HCT116 (cell line): ENCODE measurements at regions not wholly inside any gene's neighbourhood (a gene's known extent, or its start where the extent isn't known, plus 50 kb on each side); places are given as distances from the start of the nearest gene placed in this dataset.

Source experiments
- ATAC-seq: fragments of 200-7000 bp; cut with Tn5 transposase; 2 replicates; pipeline ENCODE4 v1.9.1; 2020; ENCODE audit warnings: mild to moderate bottlenecking, moderate library complexity
- BruUV-seq: library from RNA; stranded (reverse); fragments of 400-500 nt; replicated peaks from 2 replicates; lab custom pipeline; 2021; lab: Mats Ljungman, UMichigan
- CTCF ChIA-PET: fragments of 300-600 bp; sonication (Branson Sonifier 250); formaldehyde crosslinking; loops from one replicate; lab custom pipeline; 2021; ENCODE audit warnings: antibody characterized with exemption; lab: Charles Lee
- POLR2A ChIA-PET: fragments of 300-600, 350-600 bp; sonication (Branson Sonifier 250); formaldehyde crosslinking; loops from one replicate; lab custom pipeline; 2021; ENCODE audit warnings: antibody characterized with exemption; lab: Charles Lee
- RAD21 ChIA-PET, 2 experiments: fragments of 300-600 bp; sonication (Branson Sonifier 250); formaldehyde crosslinking; loops; one replicate each; lab custom pipeline; 2023; ENCODE audit warnings: low total read pairs in 2 of 2; ENCODE audit not compliant: uncharacterized antibody in 2 of 2, unreplicated experiment in 2 of 2, low non-redundant PET in 1 of 2; lab: Charles Lee
- DNase-seq: peaks from one replicate; pipeline ENCODE4 v3.0.0-alpha.2; 2010; ENCODE audit warnings: low read depth, low spot score
- H2AFZ ChIP-seq: fragments of 200-600 bp; shearing (Covaris generic), sonication (generic); 2 replicates; pipeline ENCODE4 v1.6.1; 2017; ENCODE audit warnings: low read depth, mixed run types, mixed read lengths, antibody characterized with exemption, low read length; ENCODE audit not compliant: poor library complexity, severe bottlenecking
- H3K27ac ChIP-seq: 2 replicates; pipeline ENCODE4 v1.5.1; 2012; ENCODE audit warnings: low read depth, low read length
- H3K27me3 ChIP-seq: fragments of 200-600 bp; sonication (generic); 2 replicates; pipeline ENCODE4 v1.6.1; 2016; ENCODE audit warnings: mixed run types, low read length, mixed read lengths; ENCODE audit not compliant: insufficient read depth
- H3K36me3 ChIP-seq, 2 experiments: fragments of 200-500 bp in 1 of 2; fragments of 200-600 bp in 1 of 2; sonication (Bioruptor generic) in 1 of 2; sonication (generic) in 1 of 2; 2 replicates each; pipeline versions ENCODE4 v1.5.1 to v1.6.1; 2014 to 2016; ENCODE audit warnings: low read length in 2 of 2, inconsistent platforms in 1 of 2, mixed read lengths in 1 of 2, mixed run types in 1 of 2; ENCODE audit not compliant: insufficient read depth in 2 of 2, control insufficient read depth in 1 of 2
- H3K4me1 ChIP-seq, 2 experiments: fragments of 200-600 bp in 1 of 2; sonication (generic) in 1 of 2; 2 replicates each; pipeline versions ENCODE4 v1.5.1 to v1.6.1; 2012 to 2017; ENCODE audit warnings: low read length in 2 of 2, inconsistent platforms in 1 of 2, mild to moderate bottlenecking in 1 of 2, mixed read lengths in 1 of 2, mixed run types in 1 of 2, moderate library complexity in 1 of 2; ENCODE audit not compliant: insufficient read depth in 2 of 2, control insufficient read depth in 1 of 2
- H3K4me2 ChIP-seq: fragments of 200-600 bp; sonication (generic); 2 replicates; pipeline ENCODE4 v1.6.1; 2017; ENCODE audit warnings: mixed run types, low read length, mixed read lengths
- H3K4me3 ChIP-seq, 2 experiments: fragments of 200-600 bp in 1 of 2; sonication (generic) in 1 of 2; replicated peaks in 1 of 2; 2 replicates each; pipeline ENCODE4 v1.5.1; 2011 to 2016; ENCODE audit warnings: low read length in 2 of 2, control low read depth in 1 of 2, low read depth in 1 of 2, mild to moderate bottlenecking in 1 of 2, mixed read lengths in 1 of 2, mixed run types in 1 of 2
- H3K79me2 ChIP-seq: fragments of 200-600 bp; sonication (generic); 2 replicates; pipeline ENCODE4 v1.6.1; 2017; ENCODE audit warnings: mild to moderate bottlenecking, mixed run types, low read length, moderate library complexity, mixed read lengths; ENCODE audit not compliant: insufficient read depth
- H3K9ac ChIP-seq: fragments of 200-600 bp; sonication (generic); 2 replicates; pipeline ENCODE4 v1.6.1; 2016; ENCODE audit warnings: low read length, mixed read lengths
- H3K9me2 ChIP-seq: fragments of 200-600 bp; sonication (generic), shearing (Covaris generic); 2 replicates; pipeline ENCODE4 v1.6.1; 2017; ENCODE audit warnings: mixed run types, mild to moderate bottlenecking, moderate library complexity; ENCODE audit not compliant: insufficient read depth
- H3K9me3 ChIP-seq, 2 experiments: fragments of 200-500 bp in 1 of 2; fragments of 200-600 bp in 1 of 2; sonication (Bioruptor generic) in 1 of 2; sonication (generic) in 1 of 2; 2 replicates each; pipeline ENCODE4 v1.6.1; 2014 to 2017; ENCODE audit warnings: low read length in 2 of 2, mixed read lengths in 2 of 2, inconsistent platforms in 1 of 2, low read depth in 1 of 2, mild to moderate bottlenecking in 1 of 2, mixed run types in 1 of 2, moderate library complexity in 1 of 2; ENCODE audit not compliant: control insufficient read depth in 1 of 2, insufficient read depth in 1 of 2
- H4K20me1 ChIP-seq: fragments of 200-600 bp; sonication (generic), shearing (Covaris generic); 2 replicates; pipeline ENCODE4 v1.6.1; 2017; ENCODE audit warnings: mixed run types, mild to moderate bottlenecking, moderate library complexity; ENCODE audit not compliant: insufficient read depth
- CEBPB ChIP-seq: IDR thresholded peaks from 2 replicates; pipeline ENCODE4 v1.6.1; 2012; ENCODE audit warnings: low read depth
- ELF1 ChIP-seq: IDR thresholded peaks from 2 replicates; pipeline ENCODE4 v1.6.1; 2012; ENCODE audit warnings: low read depth, borderline replicate concordance
- intact Hi-C: fragments of 100-400 bp; cut with micrococcal nuclease; formaldehyde crosslinking; loops from 2 replicates; pipeline ENCODE4 v1.10.0; 2022
- TF ChIP-seq, protein P1 (sequence below): IDR thresholded peaks from 2 replicates; pipeline ENCODE4 v1.6.1; 2012; ENCODE audit warnings: low read depth
- TF ChIP-seq, protein P2 (sequence below): IDR thresholded peaks from 2 replicates; pipeline ENCODE4 v1.6.1; 2011; ENCODE audit warnings: mild to moderate bottlenecking, low read length, moderate library complexity; ENCODE audit not compliant: insufficient replicate concordance; ENCODE audit errors: extremely low read depth

DNA sequence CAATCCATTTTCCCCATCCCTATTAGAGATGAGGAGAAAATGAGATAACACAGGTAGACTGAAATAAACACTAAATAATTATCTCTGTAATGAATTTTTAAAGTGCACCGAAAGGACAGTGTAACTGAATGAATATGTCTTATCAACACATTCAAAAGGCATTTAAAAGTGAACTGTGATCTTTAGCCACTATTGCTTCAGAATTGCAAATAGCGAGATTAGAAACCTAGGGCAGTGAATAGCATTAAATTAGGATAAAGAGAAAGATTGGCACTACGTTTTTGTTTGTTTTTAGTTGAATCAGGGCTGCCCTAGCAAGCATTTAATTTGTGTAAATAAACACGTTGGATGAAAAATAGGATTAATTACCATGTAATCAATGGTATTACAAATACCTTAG is 537.5 kb downstream of the ELAVL2 start:
- no peak overlapping the region for H3K4me2 ChIP-seq
- H3K36me3 ChIP-seq, result no peaks in the 10 kb centered on the region; a peak in 2 of 4 replicates
- H3K4me3 ChIP-seq, result no peak overlapping the region
- no peak overlapping the region for H3K27ac ChIP-seq
- TF ChIP-seq ELF1 (no peak), CEBPB (no peak)
- TF ChIP-seq, protein P1, sequence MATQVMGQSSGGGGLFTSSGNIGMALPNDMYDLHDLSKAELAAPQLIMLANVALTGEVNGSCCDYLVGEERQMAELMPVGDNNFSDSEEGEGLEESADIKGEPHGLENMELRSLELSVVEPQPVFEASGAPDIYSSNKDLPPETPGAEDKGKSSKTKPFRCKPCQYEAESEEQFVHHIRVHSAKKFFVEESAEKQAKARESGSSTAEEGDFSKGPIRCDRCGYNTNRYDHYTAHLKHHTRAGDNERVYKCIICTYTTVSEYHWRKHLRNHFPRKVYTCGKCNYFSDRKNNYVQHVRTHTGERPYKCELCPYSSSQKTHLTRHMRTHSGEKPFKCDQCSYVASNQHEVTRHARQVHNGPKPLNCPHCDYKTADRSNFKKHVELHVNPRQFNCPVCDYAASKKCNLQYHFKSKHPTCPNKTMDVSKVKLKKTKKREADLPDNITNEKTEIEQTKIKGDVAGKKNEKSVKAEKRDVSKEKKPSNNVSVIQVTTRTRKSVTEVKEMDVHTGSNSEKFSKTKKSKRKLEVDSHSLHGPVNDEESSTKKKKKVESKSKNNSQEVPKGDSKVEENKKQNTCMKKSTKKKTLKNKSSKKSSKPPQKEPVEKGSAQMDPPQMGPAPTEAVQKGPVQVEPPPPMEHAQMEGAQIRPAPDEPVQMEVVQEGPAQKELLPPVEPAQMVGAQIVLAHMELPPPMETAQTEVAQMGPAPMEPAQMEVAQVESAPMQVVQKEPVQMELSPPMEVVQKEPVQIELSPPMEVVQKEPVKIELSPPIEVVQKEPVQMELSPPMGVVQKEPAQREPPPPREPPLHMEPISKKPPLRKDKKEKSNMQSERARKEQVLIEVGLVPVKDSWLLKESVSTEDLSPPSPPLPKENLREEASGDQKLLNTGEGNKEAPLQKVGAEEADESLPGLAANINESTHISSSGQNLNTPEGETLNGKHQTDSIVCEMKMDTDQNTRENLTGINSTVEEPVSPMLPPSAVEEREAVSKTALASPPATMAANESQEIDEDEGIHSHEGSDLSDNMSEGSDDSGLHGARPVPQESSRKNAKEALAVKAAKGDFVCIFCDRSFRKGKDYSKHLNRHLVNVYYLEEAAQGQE, result no peak
- no peak for DNase-seq
- H3K9me2 ChIP-seq, result no peaks in the 10 kb centered on the region
- H3K9me3 ChIP-seq, result peaks cover 0 to 28% of the 10 kb centered on the region in 2 experiments; a peak in 1 of 4 replicates
- no peaks in the 10 kb centered on the region for H3K4me1 ChIP-seq
- no peak overlapping the region for H3K9ac ChIP-seq
- no peak for ATAC-seq
- H3K79me2 ChIP-seq, result no peaks in the 10 kb centered on the region
- ChIA-PET RAD21 (no interaction called here), CTCF (no interaction called here), POLR2A (no interaction called here)
- BruUV-seq, result no TSS peak
- no peaks in the 10 kb centered on the region for H4K20me1 ChIP-seq
- no peak overlapping the region for H2AFZ ChIP-seq
- H3K27me3 ChIP-seq, result no peaks in the 10 kb centered on the region
- intact Hi-C loops, result no loop called here

DNA sequence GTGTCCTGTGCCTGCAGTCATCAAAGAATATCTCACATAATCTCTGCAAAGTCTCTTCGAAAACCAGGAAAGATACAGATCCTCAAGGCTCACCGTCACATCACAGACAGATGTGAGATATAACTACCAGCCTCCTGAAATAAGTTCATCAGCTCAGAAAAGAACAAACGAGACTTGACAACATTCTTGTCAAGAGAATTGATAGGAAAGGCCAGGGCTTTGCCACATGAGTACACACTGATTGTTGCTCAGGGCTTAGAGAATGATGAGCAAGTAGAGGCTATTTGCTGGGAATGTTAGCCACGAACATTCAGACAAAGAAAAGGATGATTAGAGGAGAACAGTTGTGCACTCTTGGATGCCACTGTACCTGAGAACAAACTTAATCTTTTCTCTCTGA is 535.1 kb downstream of the ELAVL2 start:
- Histone ChIP-seq H2AFZ (no peak overlapping the region), H3K4me1 (no peaks in the 10 kb centered on the region), H3K9me3 (peaks cover 0 to 24% of the 10 kb centered on the region in 2 experiments; a peak in 2 of 4 replicates), H3K4me2 (no peak overlapping the region), H3K27me3 (no peaks in the 10 kb centered on the region), H4K20me1 (no peaks in the 10 kb centered on the region), H3K27ac (no peak overlapping the region), H3K79me2 (no peaks in the 10 kb centered on the region), H3K9ac (no peak overlapping the region), H3K9me2 (no peaks in the 10 kb centered on the region), H3K36me3 (no peaks in the 10 kb centered on the region; a peak in 1 of 4 replicates), H3K4me3 (no peak overlapping the region)
- intact Hi-C loops, result no loop called here
- CTCF ChIA-PET, result no interaction called here
- POLR2A ChIA-PET, result no interaction called here
- no TSS peak for BruUV-seq
- TF ChIP-seq, protein P2, sequence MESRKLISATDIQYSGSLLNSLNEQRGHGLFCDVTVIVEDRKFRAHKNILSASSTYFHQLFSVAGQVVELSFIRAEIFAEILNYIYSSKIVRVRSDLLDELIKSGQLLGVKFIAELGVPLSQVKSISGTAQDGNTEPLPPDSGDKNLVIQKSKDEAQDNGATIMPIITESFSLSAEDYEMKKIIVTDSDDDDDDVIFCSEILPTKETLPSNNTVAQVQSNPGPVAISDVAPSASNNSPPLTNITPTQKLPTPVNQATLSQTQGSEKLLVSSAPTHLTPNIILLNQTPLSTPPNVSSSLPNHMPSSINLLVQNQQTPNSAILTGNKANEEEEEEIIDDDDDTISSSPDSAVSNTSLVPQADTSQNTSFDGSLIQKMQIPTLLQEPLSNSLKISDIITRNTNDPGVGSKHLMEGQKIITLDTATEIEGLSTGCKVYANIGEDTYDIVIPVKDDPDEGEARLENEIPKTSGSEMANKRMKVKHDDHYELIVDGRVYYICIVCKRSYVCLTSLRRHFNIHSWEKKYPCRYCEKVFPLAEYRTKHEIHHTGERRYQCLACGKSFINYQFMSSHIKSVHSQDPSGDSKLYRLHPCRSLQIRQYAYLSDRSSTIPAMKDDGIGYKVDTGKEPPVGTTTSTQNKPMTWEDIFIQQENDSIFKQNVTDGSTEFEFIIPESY, result no peak
- RAD21 ChIA-PET, result no interaction called here
- ATAC-seq (no peak), DNase-seq (no peak)
